Ovary (tissue), 7 donors: ENCODE measurements at regions not wholly inside any gene's neighbourhood (a gene's known extent, or its start where the extent isn't known, plus 50 kb on each side); places are given as distances from the start of the nearest gene placed in this dataset.
"Not testable (repeated sequence)": the region's sequence is repeated elsewhere in the genome, so short reads cannot be mapped to it uniquely, and the experiment has no call there.

Experiments used
- DNase-seq, 5 donors: peaks; one replicate each; pipeline ENCODE4 v3.0.0-alpha.2; 2019 to 2020
- H3K27ac ChIP-seq, 2 donors: fragments of 200-600 bp; one replicate each; pipeline versions ENCODE4 v1.5.1 to v1.8.0; 2019 to 2022
- H3K27me3 ChIP-seq: fragments of 200-600 bp; one replicate; pipeline ENCODE4 v1.8.0; 2022
- H3K36me3 ChIP-seq: fragments of 200-600 bp; sonication (generic); one replicate; pipeline ENCODE4 v1.5.1; 2019
- H3K4me1 ChIP-seq: one replicate; pipeline ENCODE4 v1.8.1; 2013; ENCODE audit warnings: mild to moderate bottlenecking, moderate library complexity; ENCODE audit not compliant: insufficient read depth
- H3K4me3 ChIP-seq: fragments of 200-600 bp; sonication (generic); one replicate; pipeline ENCODE4 v1.5.1; 2017
- H3K9me3 ChIP-seq, 2 donors: fragments of 200-600 bp in 1 of 2; sonication (generic) in 1 of 2; one replicate each; pipeline versions ENCODE4 v1.5.1 to v1.8.1; 2013 to 2019; ENCODE audit warnings: mild to moderate bottlenecking in 1 of 2, moderate library complexity in 1 of 2
- EP300 ChIP-seq: sonication (generic); formaldehyde crosslinking; IDR thresholded peaks from one replicate; pipeline ENCODE4 v1.6.1; 2017; ENCODE audit warnings: antibody characterized with exemption
- POLR2A ChIP-seq: fragments of 450-650 bp; IDR thresholded peaks from one replicate; pipeline ENCODE4 v1.6.1; 2017; ENCODE audit warnings: antibody characterized with exemption, mild to moderate bottlenecking, moderate library complexity
- WGBS, 3 donors: extraction: QIAGEN DNeasy Blood & Tissue Kit in 1 of 3; methylation state at CpG; one replicate each; pipeline versions ENCODE4 v1.1.5 to v1.1.7; 2013 to 2017; 5-methylcytosine and 5-hydroxymethylcytosine counted together
- intact Hi-C, 4 donors: fragments of 100-400 bp; cut with DNase I; formaldehyde crosslinking; loops; one replicate each; pipeline versions ENCODE4 v1.11.0 to v1.15.1; 2022 to 2023
- TF ChIP-seq, protein P1 (sequence below), 3 donors: fragments of 450-650 bp in 2 of 3; fragments of 200-600 bp in 1 of 3; IDR thresholded peaks; one replicate each; pipeline versions ENCODE4 v1.5.1 to v1.8.0; 2016 to 2022; ENCODE audit warnings: antibody characterized with exemption in 3 of 3, mild to moderate bottlenecking in 1 of 3
- donor health status: DM: no; HTN: no; CAD: no; lungs with moderate emphysema.
- donor health status: DM: no; HTN: no; CAD: no.
- donor health status: Bipolar disorder and iron deficiency.
- donor health status: DM: no; HTN: no; CAD: no.
- donor health status: DM: yes; HTN: yes; CAD: no.

DNA sequence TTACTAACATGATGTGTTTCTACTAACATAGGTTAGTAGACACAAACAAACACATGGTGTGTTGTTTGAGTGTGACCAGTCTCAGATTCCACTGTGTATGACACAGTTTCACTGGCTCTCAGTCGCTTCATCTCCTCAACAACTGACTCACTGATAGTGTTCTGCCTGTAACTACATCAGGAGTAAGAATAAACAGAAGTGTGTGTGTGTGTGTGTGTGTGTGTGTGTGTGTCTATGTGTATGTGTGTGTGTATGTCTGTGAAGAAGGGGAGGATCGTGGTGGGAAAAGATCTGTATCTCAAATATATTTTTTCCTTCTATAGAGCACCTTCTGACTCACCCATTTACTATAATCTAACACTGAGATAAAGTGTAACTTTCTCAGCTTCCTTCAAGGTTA is 391.0 kb downstream of the PTPRC start:
- H3K27me3 ChIP-seq: no peaks in the 10 kb centered on the region
- H3K9me3 ChIP-seq: no peaks in the 10 kb centered on the region
- no peak overlapping the region for H3K27ac ChIP-seq
- no peaks in the 10 kb centered on the region for H3K4me1 ChIP-seq
- H3K36me3 ChIP-seq: no peaks in the 10 kb centered on the region
- TF ChIP-seq POLR2A (no peak), EP300 (no peak)
- TF ChIP-seq, protein P1, sequence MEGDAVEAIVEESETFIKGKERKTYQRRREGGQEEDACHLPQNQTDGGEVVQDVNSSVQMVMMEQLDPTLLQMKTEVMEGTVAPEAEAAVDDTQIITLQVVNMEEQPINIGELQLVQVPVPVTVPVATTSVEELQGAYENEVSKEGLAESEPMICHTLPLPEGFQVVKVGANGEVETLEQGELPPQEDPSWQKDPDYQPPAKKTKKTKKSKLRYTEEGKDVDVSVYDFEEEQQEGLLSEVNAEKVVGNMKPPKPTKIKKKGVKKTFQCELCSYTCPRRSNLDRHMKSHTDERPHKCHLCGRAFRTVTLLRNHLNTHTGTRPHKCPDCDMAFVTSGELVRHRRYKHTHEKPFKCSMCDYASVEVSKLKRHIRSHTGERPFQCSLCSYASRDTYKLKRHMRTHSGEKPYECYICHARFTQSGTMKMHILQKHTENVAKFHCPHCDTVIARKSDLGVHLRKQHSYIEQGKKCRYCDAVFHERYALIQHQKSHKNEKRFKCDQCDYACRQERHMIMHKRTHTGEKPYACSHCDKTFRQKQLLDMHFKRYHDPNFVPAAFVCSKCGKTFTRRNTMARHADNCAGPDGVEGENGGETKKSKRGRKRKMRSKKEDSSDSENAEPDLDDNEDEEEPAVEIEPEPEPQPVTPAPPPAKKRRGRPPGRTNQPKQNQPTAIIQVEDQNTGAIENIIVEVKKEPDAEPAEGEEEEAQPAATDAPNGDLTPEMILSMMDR (IDR thresholded peaks at IDR 0.05): no peak
- no peak for DNase-seq
- no peak overlapping the region for H3K4me3 ChIP-seq
- 81 to 82% (median 81%) methylated on average over 2 of the region's 2 CpGs for WGBS, 3 donors
- intact Hi-C loops: no loop called here

DNA sequence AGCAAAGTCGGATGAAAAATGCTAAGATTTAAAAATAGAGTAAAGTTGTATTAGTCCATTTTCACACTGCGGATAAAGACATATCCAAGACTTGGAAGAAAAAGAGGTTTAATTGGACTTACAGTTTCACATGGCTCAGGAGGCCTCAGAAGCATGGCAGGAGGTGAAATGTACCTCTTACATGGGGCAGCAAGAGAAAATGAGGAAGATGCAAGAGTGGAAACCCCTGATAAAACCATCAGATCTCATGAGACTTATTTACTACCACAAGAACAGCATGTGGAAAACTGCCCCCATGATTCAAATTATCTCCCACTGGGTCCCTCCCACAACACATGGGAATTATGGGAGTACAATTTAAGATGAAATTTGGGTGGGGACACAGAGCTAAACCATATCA is 391.7 kb downstream of the PTPRC start:
- WGBS, 3 donors: 88 to 94% (median 90%) methylated on average over 2 of the region's 2 CpGs
- H3K27ac ChIP-seq, H3K36me3 ChIP-seq, H3K4me1 ChIP-seq, H3K4me3 ChIP-seq, H3K9me3 ChIP-seq, DNase-seq, intact Hi-C loops, H3K27me3 ChIP-seq: not testable (repeated sequence)

DNA sequence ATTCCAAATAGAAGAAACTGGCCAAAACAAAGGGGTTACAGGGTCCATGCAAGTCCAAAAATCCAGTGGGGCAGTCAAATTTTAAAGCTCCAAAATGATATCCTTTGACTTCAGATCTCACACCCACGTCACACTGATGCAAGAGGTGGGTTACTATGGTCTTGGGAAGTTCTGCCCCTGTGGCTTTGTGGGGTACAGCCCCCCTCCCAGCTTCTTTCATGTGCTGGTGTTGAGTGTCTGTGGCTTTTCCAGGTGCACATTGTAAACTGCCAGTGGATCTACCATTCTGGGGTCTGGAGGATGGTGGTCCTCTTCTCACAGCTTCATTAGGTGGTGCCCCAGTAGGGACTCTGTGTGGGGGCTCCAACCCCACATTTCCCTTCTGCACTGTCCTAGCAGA is 392.3 kb downstream of the PTPRC start:
- H3K4me3 ChIP-seq, H3K27ac ChIP-seq, H3K27me3 ChIP-seq, H3K36me3 ChIP-seq, H3K4me1 ChIP-seq, intact Hi-C loops, H3K9me3 ChIP-seq, DNase-seq: not testable (repeated sequence)
- 76 to 86% (median 80%) methylated on average over 1 of the region's 1 CpG for WGBS, 3 donors

DNA sequence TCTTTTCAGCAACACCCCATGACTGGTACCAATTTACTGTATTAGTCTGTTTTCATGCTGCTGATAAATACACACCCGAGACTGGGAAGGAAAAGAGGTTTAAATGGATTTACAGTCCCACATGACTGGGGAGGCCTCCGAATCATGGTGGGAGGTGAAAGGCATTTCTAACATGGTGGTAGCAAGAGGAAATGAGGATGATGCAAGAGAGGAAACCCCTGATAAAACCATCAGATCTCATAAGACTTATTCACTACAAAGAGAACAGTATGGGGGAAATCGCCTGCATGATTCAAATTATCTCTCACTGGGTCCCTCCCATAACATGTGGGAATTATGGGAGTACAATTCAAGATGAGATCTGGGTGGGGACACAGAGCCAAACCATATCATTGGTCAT is 393.6 kb downstream of the PTPRC start:
- H3K4me3 ChIP-seq, H3K4me1 ChIP-seq, H3K27ac ChIP-seq, H3K27me3 ChIP-seq, DNase-seq, intact Hi-C loops, H3K9me3 ChIP-seq, H3K36me3 ChIP-seq: not testable (repeated sequence)
- WGBS, 3 donors: 91 to 97% (median 93%) methylated on average over 3 of the region's 3 CpGs

DNA sequence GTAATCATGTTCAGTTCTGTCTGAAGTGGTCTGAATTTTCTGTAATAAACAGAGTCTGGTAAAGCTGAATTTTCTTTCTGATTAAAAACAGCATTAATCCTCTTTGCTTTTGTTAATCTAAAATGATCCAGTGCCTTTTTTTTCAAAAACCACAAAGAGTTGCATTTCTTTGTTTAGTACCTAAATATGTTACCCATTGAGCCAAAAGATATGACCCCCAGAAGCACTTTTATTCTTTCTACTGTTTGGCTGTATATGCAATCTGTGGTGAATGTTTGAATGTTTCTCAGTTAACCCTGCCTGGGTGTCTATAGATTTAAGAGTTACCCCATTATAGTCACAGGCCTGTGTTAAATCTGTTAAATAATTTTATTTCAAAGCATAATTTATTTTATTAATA is 394.8 kb downstream of the PTPRC start:
- no peak overlapping the region for H3K27ac ChIP-seq
- TF ChIP-seq EP300 (no peak), POLR2A (no peak)
- TF ChIP-seq, protein P1 (IDR thresholded peaks at IDR 0.05): no peak

DNA sequence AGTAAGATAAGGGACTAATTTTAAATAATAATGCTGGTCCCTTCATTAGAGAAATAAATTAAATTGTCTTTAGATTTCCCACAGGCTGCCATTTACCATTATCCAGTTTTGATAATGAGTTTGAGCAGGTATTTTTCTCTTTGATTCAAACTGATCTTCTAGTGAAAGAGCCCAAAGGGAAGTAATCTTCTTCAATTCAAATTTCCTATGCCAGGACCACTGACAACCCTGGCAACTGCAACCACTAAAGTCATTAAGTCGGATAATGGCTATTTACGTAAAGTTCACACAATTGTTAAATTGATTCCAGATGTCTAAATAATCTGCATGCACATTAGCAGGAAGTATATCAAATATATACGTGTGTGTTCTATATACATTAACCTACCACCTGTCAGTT is 399.3 kb downstream of the PTPRC start:
- Histone ChIP-seq H3K27me3 (no peaks in the 10 kb centered on the region), H3K36me3 (no peaks in the 10 kb centered on the region), H3K4me3 (no peak overlapping the region), H3K9me3 (no peaks in the 10 kb centered on the region), H3K4me1 (no peaks in the 10 kb centered on the region), H3K27ac (no peak overlapping the region)
- TF ChIP-seq POLR2A (no peak), EP300 (no peak)
- TF ChIP-seq, protein P1 (IDR thresholded peaks at IDR 0.05): no peak
- DNase-seq: no peak
- 55 to 64% (median 61%) methylated on average over 3 of the region's 3 CpGs for WGBS, 3 donors
- intact Hi-C loops: no loop called here

More for the DNA sequence above, 394.8 kb downstream of the PTPRC start:
- no peaks in the 10 kb centered on the region for H3K27me3 ChIP-seq
- no peak for DNase-seq
- no peaks in the 10 kb centered on the region for H3K36me3 ChIP-seq
- no peaks in the 10 kb centered on the region for H3K9me3 ChIP-seq
- intact Hi-C loops: no loop called here
- H3K4me3 ChIP-seq: no peak overlapping the region
- H3K4me1 ChIP-seq: no peaks in the 10 kb centered on the region
